Stimulated activated CD8-positive, alpha-beta memory T cell treated with anti-CD3 and anti-CD28 coated beads, Interleukin-4, amount 100 ng/mL, for 4 hours (primary cell): ENCODE measurements at regions not wholly inside any gene's neighbourhood (a gene's known extent, or its start where the extent isn't known, plus 50 kb on each side); places are given as distances from the start of the nearest gene placed in this dataset.

Source experiments
- DNase-seq, 2 donors: peaks; one replicate each; pipeline ENCODE4 v3.0.0-alpha.2; 2020; ENCODE audit warnings: low read depth in 2 of 2, low spot score in 1 of 2

- DNase-seq = no peak
These were observed 338.6 kb downstream of the KCNRG start for GRCh38 chr13:50353651-50354415.

GRCh38 chr13:50355797-50356196 is 340.6 kb downstream of the KCNRG start:
- no peak for DNase-seq

GRCh38 chr13:50357136-50357535 is 341.9 kb downstream of the KCNRG start:
- no peak for DNase-seq

GRCh38 chr13:50357586-50358118 is 342.4 kb downstream of the KCNRG start:
- DNase-seq = no peak

- DNase-seq = no peak
These were observed 343.2 kb downstream of the KCNRG start for GRCh38 chr13:50358231-50359040.

- DNase-seq = no peak
These were observed 343.8 kb downstream of the KCNRG start for GRCh38 chr13:50359041-50359367.

GRCh38 chr13:50359779-50360178 is 344.5 kb downstream of the KCNRG start:
- no peak for DNase-seq

- DNase-seq = no peak
These were observed 345.4 kb downstream of the KCNRG start for GRCh38 chr13:50360637-50361036.

- no peak for DNase-seq
These were observed 346.0 kb downstream of the KCNRG start for GRCh38 chr13:50361282-50361681.

GRCh38 chr13:50365408-50366391 is 350.5 kb downstream of the KCNRG start:
- DNase-seq = no peak

GRCh38 chr13:50366488-50367174 is 351.4 kb downstream of the KCNRG start:
- no peak for DNase-seq

GRCh38 chr13:50369646-50370045 is 354.4 kb downstream of the KCNRG start:
- DNase-seq = no peak

GRCh38 chr13:50370303-50370950 is 355.2 kb downstream of the KCNRG start:
- no peak for DNase-seq

- DNase-seq = no peak
These were observed 359.3 kb downstream of the KCNRG start for GRCh38 chr13:50374517-50374916.

GRCh38 chr13:50375792-50376191 is 360.5 kb downstream of the KCNRG start:
- DNase-seq = no peak

- no peak for DNase-seq
These were observed 361.8 kb downstream of the KCNRG start for GRCh38 chr13:50376895-50377575.

GRCh38 chr13:50377726-50378270 is 362.6 kb downstream of the KCNRG start:
- DNase-seq = no peak

- DNase-seq = no peak
These were observed 363.3 kb downstream of the KCNRG start for GRCh38 chr13:50378509-50379044.

- no peak for DNase-seq
These were observed 364.3 kb downstream of the KCNRG start for GRCh38 chr13:50379584-50379983.
